DND-41 (cell line): ENCODE measurements at regions not wholly inside any gene's neighbourhood (a gene's known extent, or its start where the extent isn't known, plus 50 kb on each side); places are given as distances from the start of the nearest gene placed in this dataset.

ENCODE experiments used
- ATAC-seq: fragments of 200-7000 bp; cut with Tn5 transposase; 3 replicates; pipeline ENCODE4 v1.9.1; 2021; ENCODE audit warnings: low read depth; ENCODE audit not compliant: insufficient read depth
- DNase-seq: peaks from one replicate; pipeline ENCODE4 v3.0.0-alpha.2; 2020
- H2AFZ ChIP-seq: 2 replicates; pipeline ENCODE4 v1.6.0; 2012; ENCODE audit warnings: low read depth, low read length
- H3K27ac ChIP-seq: 2 replicates; pipeline ENCODE4 v1.5.1; 2012; ENCODE audit warnings: low read length, inconsistent platforms
- H3K27me3 ChIP-seq: fragments of 200-600 bp; sonication (generic); 2 replicates; pipeline ENCODE4 v1.6.0; 2012; ENCODE audit warnings: low read length, mild to moderate bottlenecking, inconsistent platforms; ENCODE audit not compliant: insufficient read depth, poor library complexity
- H3K36me3 ChIP-seq: 2 replicates; pipeline ENCODE4 v1.5.1; 2012; ENCODE audit warnings: low read length, inconsistent platforms; ENCODE audit not compliant: insufficient read depth
- H3K4me1 ChIP-seq: 2 replicates; pipeline ENCODE4 v1.5.1; 2012; ENCODE audit warnings: mild to moderate bottlenecking, low read length; ENCODE audit not compliant: insufficient read depth
- H3K4me2 ChIP-seq: 2 replicates; pipeline ENCODE4 v1.6.0; 2012; ENCODE audit warnings: mild to moderate bottlenecking, moderate library complexity, low read length, inconsistent platforms; ENCODE audit not compliant: insufficient read depth
- H3K4me3 ChIP-seq, 2 experiments: fragments of 200-600 bp in 1 of 2; shearing (Covaris generic) in 1 of 2; 2 replicates each; pipeline ENCODE4 v1.5.1; 2012 to 2016; ENCODE audit warnings: inconsistent platforms in 2 of 2, low read length in 2 of 2, mild to moderate bottlenecking in 2 of 2, low read depth in 1 of 2, moderate library complexity in 1 of 2
- H3K79me2 ChIP-seq: 2 replicates; pipeline ENCODE4 v1.6.0; 2012; ENCODE audit warnings: low read length, inconsistent platforms; ENCODE audit not compliant: insufficient read depth
- H3K9ac ChIP-seq: 2 replicates; pipeline ENCODE4 v1.6.0; 2012; ENCODE audit warnings: low read depth, mild to moderate bottlenecking, inconsistent platforms, low read length, moderate library complexity
- H3K9me3 ChIP-seq: 2 replicates; pipeline ENCODE4 v1.5.1; 2012; ENCODE audit warnings: low read length, moderate library complexity, mild to moderate bottlenecking, inconsistent platforms; ENCODE audit not compliant: insufficient read depth, severe bottlenecking
- H4K20me1 ChIP-seq: 2 replicates; pipeline ENCODE4 v1.6.0; 2012; ENCODE audit warnings: low read length; ENCODE audit not compliant: insufficient read depth
- EZH2 ChIP-seq: IDR thresholded peaks from 3 replicates; pipeline ENCODE4 v1.6.1; 2012; ENCODE audit warnings: borderline replicate concordance, low read depth, mild to moderate bottlenecking, moderate library complexity, low read length, inconsistent platforms; ENCODE audit not compliant: severe bottlenecking
- TF ChIP-seq, protein P1 (sequence below): IDR thresholded peaks from 2 replicates; pipeline ENCODE4 v1.5.1; 2012; ENCODE audit warnings: borderline replicate concordance, low read length, moderate library complexity, mild to moderate bottlenecking; ENCODE audit not compliant: poor library complexity, severe bottlenecking; ENCODE audit errors: extremely low read depth

DNA sequence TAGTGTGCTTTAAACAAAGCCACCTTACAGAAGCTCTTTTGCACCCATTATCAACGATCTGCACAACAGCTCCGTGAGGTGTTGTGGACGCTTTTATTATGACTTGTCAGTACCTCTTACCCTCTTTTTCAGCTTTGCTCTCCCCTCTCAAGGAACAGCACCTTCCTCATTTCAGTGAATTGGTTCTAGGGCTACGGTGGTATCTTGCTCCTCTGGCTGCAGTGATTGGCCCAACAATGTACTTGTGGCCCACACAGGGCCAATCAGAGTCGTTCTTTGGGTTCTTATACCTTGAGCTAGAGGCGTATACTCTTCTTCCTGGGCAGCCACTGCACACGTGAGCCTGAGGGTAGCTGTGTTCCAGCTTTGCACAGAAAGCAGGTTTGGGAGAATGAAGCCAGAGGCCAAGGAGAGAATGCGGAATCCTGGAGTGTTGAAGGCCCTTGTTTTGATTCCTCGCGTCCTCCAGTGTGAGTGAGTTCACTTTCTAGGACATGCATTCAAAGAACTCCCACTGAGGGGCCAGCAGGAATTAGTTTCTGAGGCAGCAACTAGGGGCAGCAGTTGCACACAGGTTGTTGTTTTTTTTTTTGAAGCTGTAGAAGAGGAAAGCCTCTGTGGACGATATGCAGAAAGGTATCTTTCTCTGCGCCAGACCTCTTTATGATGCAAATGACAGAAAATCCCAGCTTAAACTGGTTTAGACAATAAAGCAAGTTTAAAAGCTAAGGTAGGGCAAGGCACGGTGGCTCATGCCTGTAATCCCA is 49.8 kb upstream of the PDZD8 start:
- Histone ChIP-seq H2AFZ (no peak overlapping the region), H3K4me2 (no peak overlapping the region), H3K4me1 (no peaks in the 10 kb centered on the region), H3K36me3 (no peaks in the 10 kb centered on the region), H4K20me1 (no peaks in the 10 kb centered on the region), H3K9ac (no peak overlapping the region), H3K4me3 (no peak overlapping the region), H3K27me3 (no peaks in the 10 kb centered on the region), H3K9me3 (peaks cover 9% of the 10 kb centered on the region), H3K79me2 (no peaks in the 10 kb centered on the region), H3K27ac (no peak overlapping the region)
- no peak for ATAC-seq
- TF ChIP-seq EZH2 = no peak
- TF ChIP-seq, protein P1, sequence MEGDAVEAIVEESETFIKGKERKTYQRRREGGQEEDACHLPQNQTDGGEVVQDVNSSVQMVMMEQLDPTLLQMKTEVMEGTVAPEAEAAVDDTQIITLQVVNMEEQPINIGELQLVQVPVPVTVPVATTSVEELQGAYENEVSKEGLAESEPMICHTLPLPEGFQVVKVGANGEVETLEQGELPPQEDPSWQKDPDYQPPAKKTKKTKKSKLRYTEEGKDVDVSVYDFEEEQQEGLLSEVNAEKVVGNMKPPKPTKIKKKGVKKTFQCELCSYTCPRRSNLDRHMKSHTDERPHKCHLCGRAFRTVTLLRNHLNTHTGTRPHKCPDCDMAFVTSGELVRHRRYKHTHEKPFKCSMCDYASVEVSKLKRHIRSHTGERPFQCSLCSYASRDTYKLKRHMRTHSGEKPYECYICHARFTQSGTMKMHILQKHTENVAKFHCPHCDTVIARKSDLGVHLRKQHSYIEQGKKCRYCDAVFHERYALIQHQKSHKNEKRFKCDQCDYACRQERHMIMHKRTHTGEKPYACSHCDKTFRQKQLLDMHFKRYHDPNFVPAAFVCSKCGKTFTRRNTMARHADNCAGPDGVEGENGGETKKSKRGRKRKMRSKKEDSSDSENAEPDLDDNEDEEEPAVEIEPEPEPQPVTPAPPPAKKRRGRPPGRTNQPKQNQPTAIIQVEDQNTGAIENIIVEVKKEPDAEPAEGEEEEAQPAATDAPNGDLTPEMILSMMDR = no peak
- no peak for DNase-seq
